Caco-2 (cell line): ENCODE measurements at regions not wholly inside any gene's neighbourhood (a gene's known extent, or its start where the extent isn't known, plus 50 kb on each side); places are given as distances from the start of the nearest gene placed in this dataset.

Experiments used
- BruUV-seq: library from RNA; stranded (reverse); fragments of 400-500 nt; replicated peaks from 2 replicates; lab custom pipeline; 2021; lab: Mats Ljungman, UMichigan
- CTCF ChIA-PET: fragments of 300-600 bp; sonication (Branson Sonifier 250); formaldehyde crosslinking; loops from one replicate; lab custom pipeline; 2022; ENCODE audit warnings: antibody characterized with exemption; lab: Charles Lee
- POLR2A ChIA-PET: fragments of 300-600 bp; sonication (Branson Sonifier 250); formaldehyde crosslinking; loops from one replicate; lab custom pipeline; 2022; ENCODE audit warnings: antibody characterized with exemption; lab: Charles Lee
- DNase-seq, 2 experiments: peaks; one replicate each; pipeline versions ENCODE4 v3.0.0 to v3.0.0-alpha.2; 2020 to 2022
- H3K27me3 ChIP-seq: replicated peaks from 2 replicates; pipeline ENCODE4 v1.6.0; 2011; ENCODE audit warnings: low read length; ENCODE audit not compliant: control insufficient read depth, insufficient read depth
- H3K36me3 ChIP-seq: 2 replicates; pipeline ENCODE4 v1.5.1; 2011; ENCODE audit warnings: low read length; ENCODE audit not compliant: control insufficient read depth, insufficient read depth
- H3K4me1 ChIP-seq: fragments of 250-450 bp; sonication (Bioruptor Pico); 2 replicates; pipeline ENCODE4 v1.5.1; 2020; ENCODE audit warnings: mild to moderate bottlenecking
- H3K4me3 ChIP-seq: 2 replicates; pipeline ENCODE4 v1.5.1; 2011; ENCODE audit warnings: low read depth, mild to moderate bottlenecking, control low read depth, low read length
- H3K9me3 ChIP-seq: fragments of 250-450 bp; sonication (Bioruptor Pico); 2 replicates; pipeline ENCODE4 v1.5.1; 2020; ENCODE audit warnings: mild to moderate bottlenecking, moderate library complexity
- H3K27ac Mint-ChIP-seq: one replicate; pipeline ENCODE4 v1.8.0; 2022; ENCODE audit warnings: mixed read lengths; ENCODE audit not compliant: unreplicated experiment
- H3K27me3 Mint-ChIP-seq: one replicate; pipeline ENCODE4 v1.8.0; 2022; ENCODE audit warnings: mixed read lengths; ENCODE audit not compliant: insufficient read depth, unreplicated experiment
- H3K36me3 Mint-ChIP-seq: one replicate; pipeline ENCODE4 v1.8.0; 2022; ENCODE audit warnings: mild to moderate bottlenecking, mixed read lengths; ENCODE audit not compliant: insufficient read depth, unreplicated experiment
- H3K4me1 Mint-ChIP-seq: one replicate; pipeline ENCODE4 v1.8.0; 2022; ENCODE audit warnings: low read depth, mixed read lengths; ENCODE audit not compliant: unreplicated experiment
- H3K4me3 Mint-ChIP-seq: one replicate; pipeline ENCODE4 v1.8.0; 2022; ENCODE audit warnings: mild to moderate bottlenecking, moderate library complexity, mixed read lengths; ENCODE audit not compliant: unreplicated experiment
- H3K9me3 Mint-ChIP-seq: one replicate; pipeline ENCODE4 v1.8.0; 2022; ENCODE audit warnings: mixed read lengths; ENCODE audit not compliant: unreplicated experiment
- CTCF ChIP-seq, 2 experiments: fragments of 200-600 bp in 1 of 2; IDR thresholded peaks; 1 replicate in 1 of 2; 2 replicates in 1 of 2; pipeline versions ENCODE4 v1.5.1 to v1.8.0; 2011 to 2022; ENCODE audit warnings: antibody characterized with exemption in 1 of 2, control low read depth in 1 of 2, inconsistent platforms in 1 of 2, low read depth in 1 of 2, low read length in 1 of 2, mild to moderate bottlenecking in 1 of 2, moderate library complexity in 1 of 2; ENCODE audit not compliant: insufficient read depth in 1 of 2, severe bottlenecking in 1 of 2, unreplicated experiment in 1 of 2
- intact Hi-C: fragments of 100-400 bp; cut with micrococcal nuclease; formaldehyde crosslinking; loops from one replicate; pipeline ENCODE4 v1.10.0; 2022; ENCODE audit not compliant: unreplicated experiment

GRCh38 chr15:95259513-95259912, 1028.2 kb downstream of the MCTP2 start:
- Mint-ChIP-seq H3K9me3 (no peaks in the 10 kb centered on the region), H3K27me3 (no peaks in the 10 kb centered on the region), H3K27ac (no peak overlapping the region), H3K4me1 (no peaks in the 10 kb centered on the region), H3K36me3 (no peaks in the 10 kb centered on the region), H3K4me3 (no peak overlapping the region)
- peak; percentile 55 to 65 for DNase-seq
- no peak overlapping the region for H3K4me3 ChIP-seq
- no peaks in the 10 kb centered on the region for H3K4me1 ChIP-seq
- no TSS peak for BruUV-seq
- intact Hi-C loops = loop anchor here (1.0 to 2.0 kb wide), 3 partner anchors 33 to 1986 kb away; no protein-coding TSS in a partner anchor
- peak; percentile 65 to 68 for TF ChIP-seq CTCF (IDR thresholded peaks at IDR 0.05; ENCODE audit: insufficient read depth in 1 of 2, low read depth in 1 of 2, low read length in 1 of 2, severe bottlenecking in 1 of 2, unreplicated experiment in 1 of 2)
- H3K36me3 ChIP-seq = no peaks in the 10 kb centered on the region
- ChIA-PET CTCF (interaction anchor here (1.0 kb wide), 1 partner anchor 1986 kb away, joined by 4 read pairs; no protein-coding TSS in a partner anchor), POLR2A (no interaction called here)
- H3K9me3 ChIP-seq = no peaks in the 10 kb centered on the region
- no peaks in the 10 kb centered on the region for H3K27me3 ChIP-seq

GRCh38 chr15:95259965-95260364, 1028.6 kb downstream of the MCTP2 start:
- Histone ChIP-seq H3K4me1 (no peaks in the 10 kb centered on the region), H3K9me3 (no peaks in the 10 kb centered on the region), H3K27me3 (no peaks in the 10 kb centered on the region), H3K4me3 (no peak overlapping the region), H3K36me3 (no peaks in the 10 kb centered on the region)
- no peak for TF ChIP-seq CTCF (IDR thresholded peaks at IDR 0.05; ENCODE audit: insufficient read depth in 1 of 2, low read depth in 1 of 2, low read length in 1 of 2, severe bottlenecking in 1 of 2, unreplicated experiment in 1 of 2)
- Mint-ChIP-seq H3K36me3 (no peaks in the 10 kb centered on the region), H3K4me3 (no peak overlapping the region), H3K9me3 (no peaks in the 10 kb centered on the region), H3K27me3 (no peaks in the 10 kb centered on the region), H3K27ac (no peak overlapping the region), H3K4me1 (no peaks in the 10 kb centered on the region)
- no TSS peak for BruUV-seq
- intact Hi-C loops = loop anchor here (1.0 to 2.0 kb wide), 3 partner anchors 32 to 1985 kb away; no protein-coding TSS in a partner anchor
- ChIA-PET POLR2A (no interaction called here), CTCF (interaction anchor here (0.7 to 1.0 kb wide), 3 partner anchors 541 to 1986 kb away, joined by 3 to 4 read pairs (median 4); no protein-coding TSS in a partner anchor)
- DNase-seq = no peak

- Mint-ChIP-seq H3K4me1 (no peaks in the 10 kb centered on the region), H3K27me3 (no peaks in the 10 kb centered on the region), H3K4me3 (no peak overlapping the region), H3K27ac (no peak overlapping the region), H3K9me3 (no peaks in the 10 kb centered on the region), H3K36me3 (no peaks in the 10 kb centered on the region)
- Histone ChIP-seq H3K9me3 (no peaks in the 10 kb centered on the region), H3K4me3 (no peak overlapping the region), H3K36me3 (no peaks in the 10 kb centered on the region), H3K27me3 (no peaks in the 10 kb centered on the region), H3K4me1 (no peaks in the 10 kb centered on the region)
- ChIA-PET POLR2A (no interaction called here), CTCF (no interaction called here)
- TF ChIP-seq CTCF (IDR thresholded peaks at IDR 0.05; ENCODE audit: insufficient read depth in 1 of 2, low read depth in 1 of 2, low read length in 1 of 2, severe bottlenecking in 1 of 2, unreplicated experiment in 1 of 2) = no peak
- DNase-seq = no peak
- no TSS peak for BruUV-seq
- intact Hi-C loops = no loop called here
These were observed 1029.5 kb downstream of the MCTP2 start for GRCh38 chr15:95260856-95261255.
